PC-9 (cell line): ENCODE measurements at regions not wholly inside any gene's neighbourhood (a gene's known extent, or its start where the extent isn't known, plus 50 kb on each side); places are given as distances from the start of the nearest gene placed in this dataset.

Experiments
- EZH2 ChIP-seq: fragments of 200-600 bp; sonication (generic); IDR thresholded peaks from 2 replicates; pipeline ENCODE4 v1.8.0; 2017; ENCODE audit warnings: antibody characterized with exemption, low read depth
- TF ChIP-seq, protein P1 (sequence below): fragments of 200-600 bp; sonication (generic); conservative IDR thresholded peaks from 2 replicates; pipeline ENCODE4 v1.6.1; 2017; ENCODE audit warnings: mixed run types, antibody characterized with exemption, mild to moderate bottlenecking, moderate library complexity

DNA sequence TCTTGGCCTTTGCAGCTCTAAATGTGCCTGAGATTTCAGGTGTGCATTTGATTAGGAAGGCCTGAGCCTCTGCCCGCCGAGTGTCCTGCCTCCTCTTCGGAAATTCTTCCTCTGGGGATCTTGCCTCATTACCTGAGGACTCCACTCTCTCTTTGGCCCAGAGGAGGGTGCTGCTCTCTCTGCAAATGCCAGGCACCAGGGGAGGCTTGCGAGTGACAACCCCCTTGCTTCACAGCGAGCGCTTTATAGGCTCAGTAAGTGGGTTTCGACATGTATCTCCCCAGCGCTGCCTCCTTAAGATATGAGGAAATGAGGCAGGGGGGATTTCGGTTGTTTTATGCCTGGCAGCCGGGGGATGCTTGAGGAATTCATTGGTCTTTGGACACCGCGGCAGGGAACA is 423.9 kb downstream of the GLRX3 start:
- TF ChIP-seq, protein P1, sequence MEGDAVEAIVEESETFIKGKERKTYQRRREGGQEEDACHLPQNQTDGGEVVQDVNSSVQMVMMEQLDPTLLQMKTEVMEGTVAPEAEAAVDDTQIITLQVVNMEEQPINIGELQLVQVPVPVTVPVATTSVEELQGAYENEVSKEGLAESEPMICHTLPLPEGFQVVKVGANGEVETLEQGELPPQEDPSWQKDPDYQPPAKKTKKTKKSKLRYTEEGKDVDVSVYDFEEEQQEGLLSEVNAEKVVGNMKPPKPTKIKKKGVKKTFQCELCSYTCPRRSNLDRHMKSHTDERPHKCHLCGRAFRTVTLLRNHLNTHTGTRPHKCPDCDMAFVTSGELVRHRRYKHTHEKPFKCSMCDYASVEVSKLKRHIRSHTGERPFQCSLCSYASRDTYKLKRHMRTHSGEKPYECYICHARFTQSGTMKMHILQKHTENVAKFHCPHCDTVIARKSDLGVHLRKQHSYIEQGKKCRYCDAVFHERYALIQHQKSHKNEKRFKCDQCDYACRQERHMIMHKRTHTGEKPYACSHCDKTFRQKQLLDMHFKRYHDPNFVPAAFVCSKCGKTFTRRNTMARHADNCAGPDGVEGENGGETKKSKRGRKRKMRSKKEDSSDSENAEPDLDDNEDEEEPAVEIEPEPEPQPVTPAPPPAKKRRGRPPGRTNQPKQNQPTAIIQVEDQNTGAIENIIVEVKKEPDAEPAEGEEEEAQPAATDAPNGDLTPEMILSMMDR = no peak
- TF ChIP-seq EZH2 = no peak
